ENCODE measurements at regions not wholly inside any gene's neighbourhood (a gene's known extent, or its start where the extent isn't known, plus 50 kb on each side); places are given as distances from the start of the nearest gene placed in this dataset.

- Histone ChIP-seq H3K27me3 (ENCODE audit: control insufficient read depth, insufficient read depth, low read length) (no peaks in the 10 kb centered on the region), H3K9ac (ENCODE audit: low read length in 3 of 3) (no peak overlapping the region), H3K27ac (ENCODE audit: low read depth in 2 of 2, low read length in 2 of 2) (no peak overlapping the region), H3K36me3 (ENCODE audit: control insufficient read depth in 2 of 3, insufficient read depth in 3 of 3, low read length in 3 of 3) (no peaks in the 10 kb centered on the region), H3K4me1 (ENCODE audit: control insufficient read depth in 2 of 3, insufficient read depth in 2 of 3, low read depth in 1 of 3, low read length in 3 of 3) (no peaks in the 10 kb centered on the region), H3K4me3 (ENCODE audit: low read length in 3 of 3) (no peak overlapping the region), H3K9me3 (ENCODE audit: control insufficient read depth in 2 of 3, insufficient read depth in 1 of 3, low read length in 3 of 3) (peaks cover 0 to 7% (median 0%) of the 10 kb centered on the region in 3 donors)
- FAIRE-seq = no peak
- intact Hi-C loops (cut with DNase I) = no loop called here
- no peak for DNase-seq
- no peak for TF ChIP-seq CTCF (IDR thresholded peaks at IDR 0.05; ENCODE audit: borderline replicate concordance, extremely low read depth, insufficient read depth)
These were observed 317.5 kb upstream of the CXADR start for GRCh38 chr21:17195351-17195750.

GRCh38 chr21:17195976-17196375 is 316.9 kb upstream of the CXADR start:
- Histone ChIP-seq H3K36me3 (ENCODE audit: control insufficient read depth in 2 of 3, insufficient read depth in 3 of 3, low read length in 3 of 3) (no peaks in the 10 kb centered on the region), H3K27me3 (ENCODE audit: control insufficient read depth, insufficient read depth, low read length) (no peaks in the 10 kb centered on the region), H3K4me3 (ENCODE audit: low read length in 3 of 3) (no peak overlapping the region), H3K4me1 (ENCODE audit: control insufficient read depth in 2 of 3, insufficient read depth in 2 of 3, low read depth in 1 of 3, low read length in 3 of 3) (no peaks in the 10 kb centered on the region), H3K9ac (ENCODE audit: low read length in 3 of 3) (no peak overlapping the region), H3K9me3 (ENCODE audit: control insufficient read depth in 2 of 3, insufficient read depth in 1 of 3, low read length in 3 of 3) (peaks cover 0 to 4% (median 0%) of the 10 kb centered on the region in 3 donors), H3K27ac (ENCODE audit: low read depth in 2 of 2, low read length in 2 of 2) (no peak overlapping the region)
- no peak for DNase-seq
- TF ChIP-seq CTCF (IDR thresholded peaks at IDR 0.05; ENCODE audit: borderline replicate concordance, extremely low read depth, insufficient read depth) = no peak
- intact Hi-C loops (cut with DNase I) = no loop called here
- FAIRE-seq = no peak

- FAIRE-seq = no peak
These were observed 316.2 kb upstream of the CXADR start for GRCh38 chr21:17196623-17197022.

More at GRCh38 chr21:17196623-17197022, 316.2 kb upstream of the CXADR start:
- Histone ChIP-seq H3K27me3 (ENCODE audit: control insufficient read depth, insufficient read depth, low read length) (no peaks in the 10 kb centered on the region), H3K9ac (ENCODE audit: low read length in 3 of 3) (no peak overlapping the region), H3K9me3 (ENCODE audit: control insufficient read depth in 2 of 3, insufficient read depth in 1 of 3, low read length in 3 of 3) (no peaks in the 10 kb centered on the region), H3K4me1 (ENCODE audit: control insufficient read depth in 2 of 3, insufficient read depth in 2 of 3, low read depth in 1 of 3, low read length in 3 of 3) (no peaks in the 10 kb centered on the region), H3K36me3 (ENCODE audit: control insufficient read depth in 2 of 3, insufficient read depth in 3 of 3, low read length in 3 of 3) (no peaks in the 10 kb centered on the region), H3K4me3 (ENCODE audit: low read length in 3 of 3) (no peak overlapping the region), H3K27ac (ENCODE audit: low read depth in 2 of 2, low read length in 2 of 2) (no peak overlapping the region)
- no peak for TF ChIP-seq CTCF (IDR thresholded peaks at IDR 0.05; ENCODE audit: borderline replicate concordance, extremely low read depth, insufficient read depth)
- no peak for DNase-seq
- intact Hi-C loops (cut with DNase I) = no loop called here
